NCI-H146 (cell line): ENCODE measurements at regions not wholly inside any gene's neighbourhood (a gene's known extent, or its start where the extent isn't known, plus 50 kb on each side); places are given as distances from the start of the nearest gene placed in this dataset.

ENCODE experiments used
- DNase-seq: peaks from one replicate; lab custom pipeline; 2025; lab: John Stamatoyannopoulos, UW

DNA sequence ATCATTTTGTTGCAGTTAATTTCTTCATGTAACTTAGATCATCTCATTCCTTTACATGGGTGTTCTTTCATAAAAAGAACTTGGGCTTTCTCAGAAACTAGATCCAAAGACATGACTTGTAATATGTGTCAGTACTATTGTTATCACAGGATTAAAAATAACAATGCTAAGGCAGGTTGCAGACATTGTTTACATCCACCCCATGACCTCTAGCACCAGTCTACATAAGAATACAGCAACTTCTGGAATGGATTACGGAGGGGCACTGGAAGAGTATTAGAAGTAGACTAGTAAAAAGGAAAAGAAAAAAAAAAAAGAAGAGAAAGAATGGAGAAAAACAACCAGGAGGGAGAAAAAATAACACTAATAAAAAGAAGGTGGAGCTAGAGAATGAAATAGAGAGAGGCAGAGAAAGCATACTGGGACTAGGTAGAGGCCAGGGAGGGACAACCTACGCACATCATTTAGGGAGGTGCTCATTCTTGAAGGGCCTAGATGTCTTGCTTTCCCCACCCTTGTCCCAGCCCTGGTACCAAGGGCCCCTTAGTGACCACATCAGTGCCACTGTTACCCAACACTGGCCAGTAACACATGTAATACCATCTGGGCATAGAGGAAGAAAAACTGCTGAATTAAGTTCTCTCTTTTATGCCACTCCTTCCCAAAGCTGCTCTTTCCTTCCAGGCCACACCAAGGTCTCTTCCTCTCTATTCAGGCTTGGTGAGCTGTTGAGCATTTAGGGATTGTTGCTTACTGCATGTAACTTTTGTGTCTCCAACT is 70.6 kb upstream of the KLF7 start:
- DNase-seq, result no peak

DNA sequence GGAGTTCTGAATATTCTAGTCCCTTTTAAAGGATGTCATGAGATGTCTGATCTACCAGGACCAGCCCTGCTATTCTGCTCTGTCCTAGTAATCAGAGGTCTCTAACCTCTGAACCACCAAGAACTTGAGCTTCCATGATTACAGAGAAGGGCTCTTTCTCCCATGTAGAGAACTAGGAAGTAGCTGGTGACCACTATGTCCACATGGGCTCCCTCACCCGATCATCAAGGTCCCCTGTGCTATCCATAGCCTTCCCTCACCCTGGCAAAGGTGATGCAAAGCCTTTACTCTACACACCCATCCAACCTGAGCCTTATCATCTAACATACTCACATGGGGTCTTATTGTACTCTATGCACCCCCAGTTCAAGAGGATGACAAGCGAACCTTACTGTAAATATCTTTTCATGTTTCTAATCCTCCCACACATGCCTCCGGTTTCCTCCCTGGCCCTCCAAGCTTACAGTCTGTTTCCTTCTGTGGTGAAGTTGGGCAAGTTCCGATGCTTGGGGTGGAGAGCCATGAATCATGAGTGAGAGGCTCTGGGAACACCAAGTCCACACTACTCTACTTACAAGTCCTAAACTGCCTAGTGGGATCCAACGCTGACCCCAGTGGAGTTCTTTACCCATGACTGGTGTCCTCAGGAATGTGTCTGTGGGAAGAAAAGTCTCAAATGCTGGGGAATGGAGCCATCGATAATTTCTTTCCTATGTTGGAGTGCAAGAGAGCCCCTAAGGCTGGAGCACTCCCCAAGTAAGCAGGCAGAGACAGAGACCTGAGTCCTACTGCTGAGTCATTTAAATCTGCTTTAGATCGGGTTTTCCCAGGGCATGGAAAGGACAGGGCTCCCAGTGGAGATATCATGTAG is 73.3 kb upstream of the KLF7 start:
- DNase-seq, result no peak

- no peak for DNase-seq
These were observed 74.2 kb upstream of the KLF7 start for GRCh38 chr2:207239754-207240494.

DNA sequence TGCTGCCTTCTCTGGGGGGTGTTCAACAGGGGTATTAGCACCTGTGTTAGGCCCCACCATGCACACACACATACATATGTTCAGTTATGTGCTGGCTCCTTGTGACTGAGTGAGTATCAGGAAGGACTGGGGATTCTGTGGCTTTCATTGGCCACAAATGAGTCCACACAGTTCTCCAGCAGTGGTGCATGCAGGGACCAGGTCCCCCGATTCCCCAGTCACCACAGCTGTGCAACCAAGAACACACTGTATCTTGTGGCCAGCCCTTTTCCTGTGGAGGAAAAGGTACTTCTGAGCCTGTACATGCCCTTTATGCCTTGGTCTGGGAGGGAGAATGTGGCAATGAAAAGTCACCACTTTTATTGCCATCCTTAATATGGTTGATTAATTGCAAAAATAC is 74.9 kb upstream of the KLF7 start:
- DNase-seq, result no peak

GRCh38 chr2:207241198-207241597 is 75.5 kb upstream of the KLF7 start:
- DNase-seq, result no peak

GRCh38 chr2:207243601-207244000 is 77.9 kb upstream of the KLF7 start:
- DNase-seq, result no peak

DNA sequence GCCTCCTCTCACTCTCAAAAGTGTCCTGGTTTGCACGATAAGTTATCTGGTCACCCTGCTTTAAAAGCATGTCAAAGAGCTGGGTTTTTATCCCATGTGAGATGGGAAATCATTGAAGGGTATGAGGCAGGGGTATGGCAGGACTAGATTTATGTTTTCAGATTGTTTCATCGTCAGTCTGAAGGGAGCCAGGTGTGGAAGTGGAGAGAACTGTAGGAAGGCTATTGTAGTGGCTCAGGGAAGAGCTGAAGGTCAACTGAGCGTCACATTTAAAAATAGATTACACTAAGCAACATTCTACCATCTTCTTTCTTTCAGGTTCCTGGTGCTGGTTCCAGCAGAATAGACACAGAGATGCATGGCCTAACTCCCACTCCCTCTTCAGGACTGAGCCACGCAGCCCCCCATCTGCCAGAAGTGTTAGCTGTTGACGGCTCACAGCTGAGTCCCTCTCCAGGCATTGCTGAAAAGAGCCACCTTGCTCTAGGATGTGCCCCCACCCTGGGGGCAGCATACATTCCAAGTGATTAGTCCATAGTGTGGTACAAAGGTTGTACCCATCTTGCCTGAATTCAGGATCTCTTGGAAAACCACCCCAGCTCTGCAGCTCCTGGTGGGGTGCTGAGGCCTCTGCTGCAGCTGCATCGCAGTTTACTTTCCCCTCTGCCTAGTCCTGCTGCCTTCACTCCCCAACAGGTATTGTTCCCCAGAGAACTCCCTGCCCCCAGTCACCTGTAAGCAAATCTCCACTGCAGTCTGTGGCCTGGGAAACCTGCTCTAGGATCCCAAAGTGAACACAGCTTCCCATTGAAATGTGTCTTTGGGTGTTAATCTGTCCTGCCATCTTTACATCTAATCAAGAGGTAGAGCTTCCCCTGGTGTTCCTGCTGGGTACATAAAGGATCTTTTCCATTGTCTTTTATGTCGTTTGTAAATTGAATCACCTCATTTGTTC is 79.5 kb upstream of the KLF7 start:
- DNase-seq, result peak; percentile 56

DNA sequence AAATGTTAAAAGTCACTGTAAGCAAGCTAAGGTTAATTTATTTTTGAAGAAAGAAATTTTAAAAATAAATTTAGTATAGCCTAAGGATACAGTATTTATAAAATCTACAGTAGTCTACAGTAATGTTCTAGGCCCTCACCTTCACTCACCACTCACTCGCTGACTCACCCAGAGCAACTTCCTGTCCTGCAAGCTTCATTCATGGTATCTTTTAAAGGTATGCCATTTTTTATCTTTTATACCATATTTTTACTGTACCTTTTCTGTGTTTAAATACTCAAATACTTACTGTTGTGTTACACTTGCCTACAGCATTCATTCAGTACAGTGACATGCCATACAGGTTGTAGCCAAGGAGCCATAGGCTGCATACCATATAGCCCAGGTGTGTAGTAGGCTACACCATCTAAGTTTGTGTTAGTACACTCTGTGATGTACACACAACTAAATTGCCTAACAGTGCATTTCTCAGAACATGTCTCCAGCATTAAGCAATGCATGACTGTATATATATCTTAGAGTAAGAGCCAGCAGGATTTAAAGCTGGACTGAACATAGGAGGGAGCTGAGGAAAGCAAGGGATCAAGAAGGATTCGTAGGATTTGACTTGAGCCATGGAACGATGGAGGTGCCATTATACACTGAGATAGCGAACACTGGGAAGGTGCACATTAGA is 83.1 kb upstream of the KLF7 start:
- no peak for DNase-seq

DNA sequence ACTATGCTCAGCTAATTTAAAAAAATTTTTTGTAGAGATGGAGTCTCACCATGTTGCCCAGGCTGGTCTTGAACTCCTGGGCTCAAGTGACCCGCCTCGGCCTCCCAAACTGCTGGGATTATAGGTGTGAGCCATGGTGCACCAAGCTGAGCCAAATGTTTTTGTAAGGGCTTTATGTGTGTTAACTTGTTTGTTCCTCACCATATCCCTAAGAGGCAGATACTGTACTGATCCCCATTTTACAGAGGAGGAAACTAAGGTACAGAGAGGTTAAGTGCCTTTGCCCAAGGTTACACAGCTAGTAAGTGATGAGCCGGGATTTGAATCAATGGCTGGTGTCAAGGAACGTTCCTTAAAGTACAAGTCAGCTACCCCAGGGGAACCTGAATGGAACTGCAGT is 85.3 kb upstream of the KLF7 start:
- no peak for DNase-seq

GRCh38 chr2:207251573-207252192 is 85.9 kb upstream of the KLF7 start:
- no peak for DNase-seq

DNA sequence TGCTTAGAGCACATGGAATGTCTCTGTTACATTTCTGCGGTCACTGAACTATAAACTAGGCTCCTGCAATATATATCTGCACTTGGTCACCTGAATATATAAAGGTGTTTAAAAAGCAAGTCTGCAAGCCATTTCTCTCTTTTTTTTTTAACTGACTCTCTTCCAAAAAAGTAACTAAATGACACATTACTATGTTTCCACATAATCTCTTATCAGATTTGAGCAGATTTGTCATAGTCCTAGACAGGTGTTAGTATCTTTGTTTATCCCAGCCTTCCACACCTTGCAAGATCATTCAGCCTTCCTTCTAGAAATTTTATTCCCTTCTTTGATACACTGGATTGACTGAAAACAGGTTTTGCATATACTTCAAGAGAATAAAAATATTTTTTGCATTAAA is 86.7 kb upstream of the KLF7 start:
- DNase-seq, result no peak

DNA sequence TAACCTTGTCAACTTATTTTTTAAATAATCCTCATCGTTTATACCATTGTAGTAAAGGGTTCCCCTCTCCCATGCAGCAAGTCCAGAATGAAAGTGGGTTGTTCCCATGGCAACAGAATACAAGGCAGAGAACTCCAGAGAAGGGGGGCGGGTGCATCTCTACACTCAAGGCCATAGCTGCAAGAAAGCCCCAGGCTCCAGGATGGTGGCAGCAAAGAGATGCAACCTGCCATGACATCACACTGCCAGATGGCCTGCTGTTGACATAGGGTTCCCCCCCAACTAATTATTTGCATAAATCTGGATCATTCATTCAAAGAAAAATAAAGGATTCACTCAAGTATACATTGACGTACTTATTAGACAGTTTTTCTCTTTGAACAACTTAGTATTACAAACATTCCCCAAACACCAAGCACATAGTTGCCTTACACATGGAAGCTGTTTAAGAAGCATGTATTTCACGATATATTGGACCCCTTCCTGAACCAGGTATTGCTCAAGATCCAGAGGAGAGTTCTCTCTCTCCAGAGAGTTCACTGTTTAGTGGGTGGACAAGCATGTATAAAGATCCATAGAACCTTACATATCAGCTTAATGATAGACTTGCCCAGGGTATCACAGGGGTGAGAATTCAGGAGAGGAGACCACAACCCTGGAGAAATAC is 87.4 kb upstream of the KLF7 start:
- peak; percentile 60 for DNase-seq

DNA sequence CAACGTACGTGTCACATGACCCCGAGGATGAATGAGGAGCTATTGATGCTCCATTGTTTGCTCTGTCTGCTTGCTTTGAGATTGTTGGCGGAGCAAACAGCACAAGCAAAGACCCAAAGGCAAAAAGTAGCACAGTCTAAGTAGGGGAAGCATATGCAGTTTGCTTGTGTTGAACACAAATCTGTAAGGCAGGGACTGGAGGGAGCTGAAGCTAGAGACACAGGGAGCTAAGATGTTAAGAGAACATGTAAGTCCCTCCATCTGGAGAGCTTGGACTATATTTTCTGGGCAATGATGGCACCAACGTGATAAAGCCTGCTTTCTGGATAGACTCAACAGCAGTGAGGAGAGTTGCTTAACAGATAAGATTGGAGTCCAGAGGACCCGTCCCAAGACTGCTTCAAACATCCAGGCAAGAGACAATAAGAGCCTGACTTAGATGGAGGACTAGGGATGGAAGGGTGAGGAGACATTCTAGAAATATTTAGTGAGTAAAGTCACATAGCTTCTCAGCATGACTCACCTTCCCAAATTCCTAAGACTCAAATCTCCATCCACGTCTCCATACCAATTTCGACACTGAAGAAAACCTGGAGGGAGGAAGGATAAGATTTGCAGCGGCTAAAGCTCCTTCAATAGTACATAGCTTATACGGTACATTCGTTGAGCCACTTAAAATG is 88.1 kb upstream of the KLF7 start:
- no peak for DNase-seq

DNA sequence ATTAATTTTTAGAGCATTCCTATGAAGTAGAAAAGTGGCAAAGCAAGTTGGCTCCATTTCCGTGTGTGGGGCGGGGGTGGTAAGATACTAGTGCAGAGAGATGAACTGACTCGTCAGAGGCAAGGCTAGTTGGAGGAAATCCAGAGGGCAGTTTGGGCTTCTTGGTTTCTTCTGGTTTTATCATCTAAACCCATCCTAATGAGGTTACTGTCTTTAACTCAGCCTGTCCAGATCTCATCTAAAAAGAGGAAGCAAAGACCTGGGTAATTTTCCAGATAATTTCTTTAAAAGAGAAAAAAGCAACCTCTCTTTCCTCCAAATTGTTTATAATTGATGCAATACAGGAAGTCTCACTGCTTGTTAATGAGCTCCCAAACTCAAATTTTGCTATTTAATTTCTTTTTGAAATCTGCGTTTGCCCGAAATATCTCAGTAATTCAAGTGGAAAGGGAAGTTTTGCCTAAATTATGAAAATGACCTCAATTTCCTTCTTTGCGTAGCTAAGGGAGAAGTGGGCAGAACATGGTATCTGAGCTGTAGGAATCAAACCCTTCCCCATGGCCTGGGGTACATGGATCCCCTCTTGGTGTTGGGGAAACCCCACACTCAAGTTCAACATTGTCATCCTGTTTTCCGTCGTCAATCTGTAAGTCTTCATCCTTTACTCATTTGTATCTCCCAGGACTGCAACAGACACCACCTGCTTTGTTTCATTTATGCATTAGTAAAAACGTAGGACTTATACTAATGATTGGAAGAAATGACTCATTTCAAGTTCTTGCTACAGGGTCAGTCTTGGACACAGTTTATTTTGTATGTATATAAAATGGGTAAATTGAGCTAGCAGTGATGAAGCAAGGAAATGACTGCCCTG is 89.1 kb upstream of the KLF7 start:
- no peak for DNase-seq

DNA sequence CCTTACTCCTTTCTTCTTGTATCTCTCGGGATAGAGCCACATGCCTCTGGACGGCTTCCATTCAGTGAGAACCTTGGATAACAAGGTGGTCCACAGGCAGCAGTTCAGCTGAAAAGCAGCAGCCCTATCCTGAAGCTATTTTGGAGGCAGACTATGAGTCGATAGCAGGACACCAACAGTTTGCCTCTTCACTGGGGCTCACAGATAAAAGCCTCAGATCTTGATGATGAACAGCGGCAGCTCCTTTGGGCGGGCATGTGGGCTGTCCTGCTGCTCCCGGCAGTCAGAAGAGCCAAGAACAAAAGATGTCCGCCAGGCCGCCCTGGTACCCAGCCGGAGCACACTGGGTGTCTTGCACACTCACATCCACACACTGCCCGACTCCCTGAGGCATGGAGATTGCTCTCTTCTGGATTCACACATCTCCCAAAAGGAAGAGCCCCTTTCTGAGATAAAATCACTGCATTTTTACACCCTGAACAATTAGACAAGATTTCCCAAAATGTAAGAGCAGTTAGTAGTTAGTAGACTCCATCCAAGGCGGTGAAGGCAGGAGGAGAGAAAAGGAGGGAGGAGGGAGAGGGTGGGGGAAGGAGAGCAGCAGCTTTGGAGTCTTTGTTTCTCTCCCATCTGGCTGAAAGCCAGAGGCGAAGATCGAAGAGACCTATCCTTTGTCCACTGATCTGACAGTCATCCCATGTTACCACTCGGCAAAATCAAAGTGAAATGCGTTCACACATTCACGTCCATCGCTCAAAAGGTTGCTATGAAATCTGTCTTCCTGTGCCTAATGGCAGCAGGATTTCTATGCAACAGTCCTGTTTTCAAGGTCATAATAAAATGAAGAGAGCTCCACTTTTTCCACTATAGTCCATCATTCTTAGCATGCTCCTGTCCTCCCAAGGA is 90.1 kb upstream of the KLF7 start:
- DNase-seq, result no peak

- DNase-seq, result no peak
These were observed 90.9 kb upstream of the KLF7 start for GRCh38 chr2:207256476-207257207.
